ENCODE measurements at regions not wholly inside any gene's neighbourhood (a gene's known extent, or its start where the extent isn't known, plus 50 kb on each side); places are given as distances from the start of the nearest gene placed in this dataset.

DNA sequence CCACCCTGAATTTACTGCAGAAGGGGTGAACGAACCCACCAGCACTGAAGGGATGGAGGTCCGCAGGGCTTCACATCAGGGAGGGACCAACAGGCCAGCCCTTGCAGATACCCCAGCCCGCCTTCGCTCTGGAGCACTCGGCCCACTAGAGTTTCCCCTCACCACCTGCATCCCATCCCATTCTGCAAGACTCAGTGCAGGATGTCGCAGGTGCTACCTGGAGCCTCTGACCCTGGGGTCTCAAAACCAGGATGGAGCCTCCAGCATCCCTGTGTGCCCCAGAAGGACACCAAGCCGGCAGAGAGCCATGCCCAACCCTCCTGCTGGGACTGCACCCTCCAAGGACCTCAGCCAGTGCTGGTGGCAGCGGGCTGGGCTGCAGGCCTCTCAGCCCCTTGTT is 57.6 kb upstream of the ADRA2C start:
- H3K4me3 ChIP-seq (ENCODE audit: low read depth, low read length): no peak overlapping the region
- TF ChIP-seq, protein P1, sequence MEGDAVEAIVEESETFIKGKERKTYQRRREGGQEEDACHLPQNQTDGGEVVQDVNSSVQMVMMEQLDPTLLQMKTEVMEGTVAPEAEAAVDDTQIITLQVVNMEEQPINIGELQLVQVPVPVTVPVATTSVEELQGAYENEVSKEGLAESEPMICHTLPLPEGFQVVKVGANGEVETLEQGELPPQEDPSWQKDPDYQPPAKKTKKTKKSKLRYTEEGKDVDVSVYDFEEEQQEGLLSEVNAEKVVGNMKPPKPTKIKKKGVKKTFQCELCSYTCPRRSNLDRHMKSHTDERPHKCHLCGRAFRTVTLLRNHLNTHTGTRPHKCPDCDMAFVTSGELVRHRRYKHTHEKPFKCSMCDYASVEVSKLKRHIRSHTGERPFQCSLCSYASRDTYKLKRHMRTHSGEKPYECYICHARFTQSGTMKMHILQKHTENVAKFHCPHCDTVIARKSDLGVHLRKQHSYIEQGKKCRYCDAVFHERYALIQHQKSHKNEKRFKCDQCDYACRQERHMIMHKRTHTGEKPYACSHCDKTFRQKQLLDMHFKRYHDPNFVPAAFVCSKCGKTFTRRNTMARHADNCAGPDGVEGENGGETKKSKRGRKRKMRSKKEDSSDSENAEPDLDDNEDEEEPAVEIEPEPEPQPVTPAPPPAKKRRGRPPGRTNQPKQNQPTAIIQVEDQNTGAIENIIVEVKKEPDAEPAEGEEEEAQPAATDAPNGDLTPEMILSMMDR (IDR thresholded peaks at IDR 0.05; ENCODE audit: low read depth, low read length): no peak
- DNase-seq (ENCODE audit: low read depth, low spot score): no peak
- in situ Hi-C loops (cut with HindIII; ENCODE audit: low sequenced_read_pairs): no loop called here

DNA sequence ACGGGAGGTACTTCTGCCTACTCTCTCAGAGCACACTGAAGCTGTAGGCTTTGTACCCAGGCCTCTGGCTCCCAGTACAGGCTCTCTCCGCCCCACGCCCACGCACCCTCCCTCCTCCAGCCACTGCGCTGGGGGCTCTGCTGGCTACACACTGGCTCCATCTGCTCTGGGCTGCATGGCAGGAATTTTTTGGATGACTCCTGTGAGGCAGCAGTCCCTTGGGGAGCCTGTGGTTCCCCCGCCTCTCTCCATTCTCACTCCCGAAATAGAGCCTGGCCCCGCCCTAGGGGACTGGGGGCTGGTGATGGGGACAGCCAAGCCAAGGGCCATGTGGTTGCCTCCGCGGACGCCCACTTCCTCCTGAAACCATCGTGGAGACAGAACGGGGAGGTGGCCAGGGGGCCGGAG is 58.1 kb upstream of the ADRA2C start:
- no peak overlapping the region for H3K4me3 ChIP-seq (ENCODE audit: low read depth, low read length)
- DNase-seq (ENCODE audit: low read depth, low spot score): no peak
- TF ChIP-seq, protein P1 (IDR thresholded peaks at IDR 0.05; ENCODE audit: low read depth, low read length): no peak
- in situ Hi-C loops (cut with HindIII; ENCODE audit: low sequenced_read_pairs): no loop called here

DNA sequence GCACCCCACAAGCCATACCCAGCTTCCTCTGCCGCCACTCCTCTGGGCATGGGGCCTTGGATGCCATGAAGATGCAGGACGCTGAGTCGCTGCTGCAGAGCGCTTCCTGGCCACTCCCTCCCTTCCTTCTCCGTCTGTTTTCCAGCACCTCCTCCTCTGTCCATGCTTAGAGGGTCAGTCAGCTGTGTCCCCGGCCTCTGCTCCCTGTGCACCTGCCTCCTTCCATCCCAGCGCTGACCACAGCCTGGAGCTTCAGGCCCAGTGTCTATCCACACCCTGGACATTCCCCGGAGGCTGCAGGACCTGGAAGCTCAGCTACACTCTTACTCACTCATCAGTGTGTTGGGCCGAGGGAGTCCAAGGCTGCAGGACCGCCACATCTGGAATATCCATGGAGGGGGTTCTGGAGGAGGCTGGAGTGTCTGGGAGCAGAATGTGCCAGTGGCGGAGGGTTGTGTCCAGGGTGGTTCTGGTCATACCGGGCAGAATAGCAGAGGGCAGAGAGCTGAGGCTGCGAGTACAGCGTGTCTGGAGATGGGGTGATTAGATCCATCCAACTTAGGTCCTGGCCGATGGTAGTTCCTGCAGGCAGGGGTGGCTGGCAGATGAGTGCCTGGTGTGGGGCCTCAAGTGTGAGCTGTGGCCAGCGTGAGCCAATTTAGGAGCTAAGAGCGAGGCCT is 58.6 kb upstream of the ADRA2C start:
- in situ Hi-C loops (cut with HindIII; ENCODE audit: low sequenced_read_pairs): no loop called here
- no peak overlapping the region for H3K4me3 ChIP-seq (ENCODE audit: low read depth, low read length)
- TF ChIP-seq, protein P1 (IDR thresholded peaks at IDR 0.05; ENCODE audit: low read depth, low read length): no peak
- no peak for DNase-seq (ENCODE audit: low read depth, low spot score)

DNA sequence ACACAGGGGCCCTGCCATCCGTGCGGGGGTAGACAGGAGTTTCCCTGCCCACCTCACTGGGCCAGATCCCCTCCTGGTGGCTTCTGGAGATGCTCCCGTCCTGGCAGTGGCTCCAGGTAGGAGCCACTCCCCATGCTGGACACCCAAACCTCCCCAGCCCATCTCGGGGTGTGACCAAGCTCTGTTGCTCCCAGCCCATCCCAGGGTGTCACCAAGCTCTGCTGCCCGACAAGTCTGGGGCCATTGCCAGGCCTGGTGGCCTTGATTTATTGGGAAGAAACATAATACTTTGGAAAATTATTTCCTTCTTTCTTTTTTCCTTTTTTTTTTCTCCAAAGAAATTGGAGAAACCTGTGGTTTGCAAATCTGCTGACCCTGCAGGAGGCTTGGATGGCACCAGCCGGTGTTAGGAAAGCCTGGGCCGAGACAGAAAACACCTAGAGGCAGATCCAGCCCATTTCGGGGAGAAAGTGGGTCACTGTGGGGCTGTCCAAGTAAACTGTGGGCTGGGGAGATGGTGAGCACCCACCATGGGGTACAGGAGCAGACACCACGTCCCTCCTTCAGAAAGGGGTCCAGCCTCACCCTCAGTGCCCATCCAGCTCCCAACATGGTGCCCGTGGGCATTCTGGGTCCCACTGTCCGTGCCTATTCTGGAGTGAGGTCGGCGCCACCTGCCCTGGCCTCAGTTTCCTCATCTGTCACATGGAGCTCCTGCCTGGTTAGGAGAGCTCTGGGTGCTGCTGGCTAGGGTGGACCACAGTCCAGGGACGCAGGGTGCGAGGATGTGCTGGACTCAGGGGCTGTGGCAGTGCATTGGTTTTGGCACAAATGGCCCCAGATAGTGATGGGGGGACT is 59.4 kb upstream of the ADRA2C start:
- no peak for DNase-seq (ENCODE audit: low read depth, low spot score)
- in situ Hi-C loops (cut with HindIII; ENCODE audit: low sequenced_read_pairs): no loop called here
- H3K4me3 ChIP-seq (ENCODE audit: low read depth, low read length): no peak overlapping the region
- TF ChIP-seq, protein P1 (IDR thresholded peaks at IDR 0.05; ENCODE audit: low read depth, low read length): no peak

DNA sequence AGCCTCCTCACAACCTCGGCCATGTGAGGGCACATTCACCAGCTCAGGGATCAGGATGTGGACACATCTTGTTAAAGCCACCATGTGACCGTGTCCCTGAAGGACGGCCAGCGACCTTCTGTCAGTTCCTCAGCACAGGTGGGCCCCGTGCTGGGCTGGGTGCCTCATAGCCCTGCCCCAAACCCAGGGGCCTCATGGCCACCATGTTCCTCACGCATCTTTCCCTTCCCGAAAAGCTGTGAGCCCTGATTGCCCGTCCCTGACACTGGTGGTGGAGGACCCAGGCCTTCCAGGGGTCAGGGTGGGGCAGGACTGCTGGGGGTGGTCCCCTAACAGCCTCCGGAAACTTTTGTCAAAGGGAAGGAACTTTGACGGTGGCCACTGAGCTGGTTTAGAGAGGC is 60.1 kb upstream of the ADRA2C start:
- DNase-seq (ENCODE audit: low read depth, low spot score): no peak
- TF ChIP-seq, protein P1 (IDR thresholded peaks at IDR 0.05; ENCODE audit: low read depth, low read length): no peak
- in situ Hi-C loops (cut with HindIII; ENCODE audit: low sequenced_read_pairs): no loop called here
- H3K4me3 ChIP-seq (ENCODE audit: low read depth, low read length): no peak overlapping the region

DNA sequence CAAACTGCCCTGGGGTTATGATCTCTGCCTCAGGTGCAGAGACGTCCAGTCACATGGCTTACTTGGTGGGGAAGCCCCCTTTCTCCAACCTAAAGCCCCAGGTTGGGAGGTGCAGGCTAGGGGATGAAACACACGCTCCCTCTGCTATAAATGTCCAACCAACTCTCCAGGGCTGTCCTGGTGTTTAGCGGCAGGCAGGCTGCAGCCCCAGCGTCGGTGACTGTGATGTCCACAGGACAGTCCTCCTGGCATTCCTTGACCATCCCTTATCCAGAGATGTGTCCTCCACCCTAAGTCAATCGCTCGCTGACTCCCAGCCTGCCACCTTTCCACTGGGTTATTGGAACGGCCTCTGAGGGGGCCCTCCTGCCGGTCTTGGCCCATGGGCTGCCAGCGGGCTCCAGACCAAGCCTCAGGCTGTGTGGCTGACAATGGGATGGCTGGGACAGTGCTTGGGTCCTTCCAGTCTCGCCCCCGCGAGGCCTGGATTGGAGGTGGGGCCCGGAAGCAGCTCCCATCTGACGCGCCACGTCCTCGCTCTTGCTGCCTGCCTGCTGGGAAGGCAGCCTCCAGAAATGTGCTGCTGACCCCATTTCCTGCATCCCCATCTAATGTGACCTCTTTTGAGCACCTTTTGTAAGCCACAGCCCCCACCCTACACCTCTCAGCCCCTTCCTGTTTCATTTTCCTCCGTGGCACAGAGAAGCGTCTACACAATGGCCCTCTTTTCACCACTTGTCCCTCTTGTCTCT is 60.8 kb upstream of the ADRA2C start:
- H3K4me3 ChIP-seq (ENCODE audit: low read depth, low read length): no peak overlapping the region
- no peak for DNase-seq (ENCODE audit: low read depth, low spot score)
- TF ChIP-seq, protein P1 (IDR thresholded peaks at IDR 0.05; ENCODE audit: low read depth, low read length): no peak
- in situ Hi-C loops (cut with HindIII; ENCODE audit: low sequenced_read_pairs): no loop called here

Data from astrocyte of the spinal cord (primary cell).